Lung (tissue), 11 donors: ENCODE measurements at regions not wholly inside any gene's neighbourhood (a gene's known extent, or its start where the extent isn't known, plus 50 kb on each side); places are given as distances from the start of the nearest gene placed in this dataset.
"Not testable (repeated sequence)": the region's sequence is repeated elsewhere in the genome, so short reads cannot be mapped to it uniquely, and the experiment has no call there.

Experiments used
- ATAC-seq: fragments of 200-7000 bp; cut with Tn5 transposase; one replicate; pipeline ENCODE4 v1.9.1; 2020; ENCODE audit warnings: moderate number of reproducible peaks; ENCODE audit not compliant: insufficient read depth, low FRiP score
- DNase-seq, 3 donors: peaks; one replicate each; pipeline ENCODE4 v3.0.0-alpha.2; 2013 to 2017
- H3K27ac ChIP-seq, 2 donors: one replicate each; pipeline ENCODE4 v1.5.1; 2013; ENCODE audit warnings: mild to moderate bottlenecking in 2 of 2, moderate library complexity in 2 of 2, control low read depth in 1 of 2, inconsistent platforms in 1 of 2, low read depth in 1 of 2, low read length in 1 of 2
- H3K27me3 ChIP-seq, 3 donors: one replicate each; pipeline ENCODE4 v1.5.1; 2013; ENCODE audit warnings: low read length in 2 of 3; ENCODE audit not compliant: control insufficient read depth in 3 of 3, insufficient read depth in 3 of 3
- H3K36me3 ChIP-seq, 4 donors: one replicate each; pipeline ENCODE4 v1.5.1; 2013; ENCODE audit warnings: low read length in 4 of 4, mild to moderate bottlenecking in 1 of 4, moderate library complexity in 1 of 4; ENCODE audit not compliant: control insufficient read depth in 4 of 4, insufficient read depth in 4 of 4
- H3K4me1 ChIP-seq, 5 donors: one replicate each; pipeline ENCODE4 v1.5.1; 2013; ENCODE audit warnings: low read length in 5 of 5, mild to moderate bottlenecking in 2 of 5, moderate library complexity in 1 of 5; ENCODE audit not compliant: control insufficient read depth in 5 of 5, insufficient read depth in 5 of 5
- H3K4me3 ChIP-seq: one replicate; pipeline ENCODE4 v1.5.1; 2013; ENCODE audit warnings: mild to moderate bottlenecking, control low read depth, moderate library complexity
- H3K9ac ChIP-seq, 2 donors: one replicate each; pipeline ENCODE4 v1.5.1; 2013; ENCODE audit warnings: low read length in 2 of 2, control low read depth in 1 of 2; ENCODE audit not compliant: insufficient read depth in 1 of 2
- H3K9me3 ChIP-seq, 4 donors: one replicate each; pipeline ENCODE4 v1.5.1; 2013; ENCODE audit warnings: low read length in 3 of 4, mild to moderate bottlenecking in 1 of 4, moderate library complexity in 1 of 4; ENCODE audit not compliant: control insufficient read depth in 4 of 4, insufficient read depth in 3 of 4
- CTCF ChIP-seq: IDR thresholded peaks from 2 replicates; pipeline ENCODE4 v1.5.1; 2012; ENCODE audit warnings: mild to moderate bottlenecking; ENCODE audit errors: control extremely low read depth, extremely low read depth
- WGBS, 2 donors: extraction: QIAGEN DNeasy Blood & Tissue Kit; methylation state at CpG; one replicate each; pipeline ENCODE4 v1.1.7; 2013; 5-methylcytosine and 5-hydroxymethylcytosine counted together
- donor health status: control.
- donor health status: control.
- donor health status: Bipolar disorder and iron deficiency.
- donor health status: healthy.
- donor health status: DM: yes; HTN: yes; CAD: no.

- no peak overlapping the region for H3K27ac ChIP-seq
- H3K9ac ChIP-seq = no peak overlapping the region
- H3K27me3 ChIP-seq = no peaks in the 10 kb centered on the region
- no peak for TF ChIP-seq CTCF
- 82 to 85% methylated on average over 13 of the region's 13 CpGs for WGBS, 2 donors
- no peaks in the 10 kb centered on the region for H3K36me3 ChIP-seq
- no peak overlapping the region for H3K4me3 ChIP-seq
- peaks cover 0 to 3% (median under 1%) of the 10 kb centered on the region in 4 donors for H3K9me3 ChIP-seq
- no peaks in the 10 kb centered on the region for H3K4me1 ChIP-seq
- ATAC-seq = no peak
- no peak for DNase-seq
Measured at GRCh38 chr11:37905707-37906417, 1307.8 kb upstream of the RAG2 start.

GRCh38 chr11:37896016-37896415 is 1298.0 kb upstream of the RAG2 start:
- ATAC-seq (no peak), DNase-seq (no peak)
- H3K36me3 ChIP-seq = no peaks in the 10 kb centered on the region
- no peaks in the 10 kb centered on the region for H3K27me3 ChIP-seq
- H3K27ac ChIP-seq = no peak overlapping the region
- H3K9me3 ChIP-seq = peaks cover 0 to 11% (median 6%) of the 10 kb centered on the region in 4 donors
- H3K4me1 ChIP-seq = no peaks in the 10 kb centered on the region
- no peak overlapping the region for H3K9ac ChIP-seq
- no peak overlapping the region for H3K4me3 ChIP-seq
- no peak for TF ChIP-seq CTCF

GRCh38 chr11:37881741-37882140 is 1283.7 kb upstream of the RAG2 start:
- ATAC-seq = no peak
- WGBS, 2 donors = 79% methylated on average over 3 of the region's 3 CpGs
- Histone ChIP-seq H3K4me3 (no peak overlapping the region), H3K4me1 (no peaks in the 10 kb centered on the region), H3K9me3 (no peaks in the 10 kb centered on the region), H3K27ac (no peak overlapping the region), H3K36me3 (no peaks in the 10 kb centered on the region), H3K27me3 (no peaks in the 10 kb centered on the region), H3K9ac (no peak overlapping the region)
- no peak for DNase-seq
- TF ChIP-seq CTCF = no peak

- no peaks in the 10 kb centered on the region for H3K27me3 ChIP-seq
- TF ChIP-seq CTCF = no peak
- H3K27ac ChIP-seq = no peak overlapping the region
- no peak overlapping the region for H3K4me3 ChIP-seq
- ATAC-seq (no peak), DNase-seq (no peak)
- H3K4me1 ChIP-seq = no peaks in the 10 kb centered on the region
- no peak overlapping the region for H3K9ac ChIP-seq
- no peaks in the 10 kb centered on the region for H3K36me3 ChIP-seq
- WGBS, 2 donors = 86 to 91% methylated on average over 1 of the region's 1 CpG
- no peaks in the 10 kb centered on the region for H3K9me3 ChIP-seq
Measured at GRCh38 chr11:37861671-37862070, 1263.6 kb upstream of the RAG2 start.

- not testable (repeated sequence) for H3K27me3 ChIP-seq, ATAC-seq, H3K4me1 ChIP-seq, DNase-seq, H3K27ac ChIP-seq, H3K4me3 ChIP-seq, H3K9ac ChIP-seq, H3K36me3 ChIP-seq, H3K9me3 ChIP-seq
- 48 to 61% methylated on average over 7 of the region's 7 CpGs for WGBS, 2 donors
Measured at GRCh38 chr11:37858806-37859537, 1260.9 kb upstream of the RAG2 start.
